SK-N-MC (cell line): ENCODE measurements at regions not wholly inside any gene's neighbourhood (a gene's known extent, or its start where the extent isn't known, plus 50 kb on each side); places are given as distances from the start of the nearest gene placed in this dataset.
"Not testable (repeated sequence)": the region's sequence is repeated elsewhere in the genome, so short reads cannot be mapped to it uniquely, and the experiment has no call there.

ENCODE experiments used
- DNase-seq: peaks from one replicate; pipeline ENCODE4 v3.0.0-alpha.2; 2011; ENCODE audit warnings: low read depth, low spot score
- H3K27ac ChIP-seq: fragments of 200-600 bp; sonication (generic); 2 replicates; pipeline ENCODE4 v1.5.1; 2016; ENCODE audit warnings: mixed run types
- H3K36me3 ChIP-seq: fragments of 200-600 bp; sonication (generic); 2 replicates; pipeline ENCODE4 v1.6.1; 2017; ENCODE audit warnings: antibody characterized with exemption, low read length, mixed read lengths; ENCODE audit not compliant: insufficient read depth
- H3K4me3 ChIP-seq: fragments of 200-600 bp; sonication (generic); 2 replicates; pipeline ENCODE4 v1.5.1; 2016
- H3K9ac ChIP-seq: fragments of 200-600 bp; sonication (generic); 2 replicates; pipeline ENCODE4 v1.8.0; 2017; ENCODE audit warnings: mixed run types, mixed read lengths; ENCODE audit not compliant: insufficient read length
- H3K9me3 ChIP-seq: fragments of 200-600 bp; sonication (generic); 2 replicates; pipeline ENCODE4 v1.6.1; 2017; ENCODE audit warnings: low read depth, mild to moderate bottlenecking, antibody characterized with exemption, low read length, moderate library complexity, mixed read lengths
- EZH2 ChIP-seq: fragments of 200-600 bp; sonication (generic); IDR thresholded peaks from one replicate; pipeline ENCODE4 v1.6.1; 2017; ENCODE audit warnings: antibody characterized with exemption
- FOXP2 ChIP-seq: optimal IDR thresholded peaks from 2 replicates; pipeline ENCODE3; 2011; ENCODE audit warnings: mild to moderate bottlenecking, moderate library complexity; ENCODE audit not compliant: insufficient read depth; ENCODE audit errors: extremely low read length, control extremely low read depth
- POLR2AphosphoS5 ChIP-seq: IDR thresholded peaks from 2 replicates; pipeline ENCODE4 v1.6.1; 2012; ENCODE audit warnings: mild to moderate bottlenecking, low read depth, low read length, borderline replicate concordance

- no peak for TF ChIP-seq FOXP2
- TF ChIP-seq EZH2: no peak
- TF ChIP-seq POLR2AphosphoS5: no peak
- Histone ChIP-seq H3K9ac (no peak overlapping the region), H3K4me3 (peak overlapping the region; percentile 11; the same call in 1 of the 2 replicates), H3K36me3 (no peaks in the 10 kb centered on the region), H3K9me3 (no peaks in the 10 kb centered on the region), H3K27ac (no peak overlapping the region; the same call in 1 of the 2 replicates)
- DNase-seq: no peak
Observed at GRCh38 chr10:22086730-22087401, 83.3 kb upstream of the DNAJC1 start.

GRCh38 chr10:22079921-22080320 lies 76.4 kb upstream of the DNAJC1 start:
- not testable (repeated sequence) for H3K4me3 ChIP-seq, H3K9me3 ChIP-seq, H3K36me3 ChIP-seq, DNase-seq, H3K9ac ChIP-seq, H3K27ac ChIP-seq

GRCh38 chr10:22071332-22071731 lies 67.8 kb upstream of the DNAJC1 start:
- Histone ChIP-seq H3K27ac (no peak overlapping the region), H3K9me3 (no peaks in the 10 kb centered on the region), H3K4me3 (no peak overlapping the region), H3K9ac (no peak overlapping the region), H3K36me3 (no peaks in the 10 kb centered on the region)
- DNase-seq: no peak
- TF ChIP-seq EZH2 (no peak), FOXP2 (no peak), POLR2AphosphoS5 (no peak)

GRCh38 chr10:22067091-22067490 lies 63.6 kb upstream of the DNAJC1 start:
- Histone ChIP-seq H3K9me3 (no peaks in the 10 kb centered on the region), H3K9ac (no peak overlapping the region), H3K27ac (no peak overlapping the region), H3K4me3 (no peak overlapping the region), H3K36me3 (no peaks in the 10 kb centered on the region)
- no peak for DNase-seq
- no peak for TF ChIP-seq POLR2AphosphoS5
- TF ChIP-seq FOXP2: no peak
- no peak for TF ChIP-seq EZH2

GRCh38 chr10:22060984-22061383 lies 57.5 kb upstream of the DNAJC1 start:
- H3K4me3 ChIP-seq, DNase-seq, H3K9me3 ChIP-seq, H3K27ac ChIP-seq, H3K36me3 ChIP-seq, H3K9ac ChIP-seq: not testable (repeated sequence)

- Histone ChIP-seq H3K4me3 (no peak overlapping the region), H3K27ac (no peak overlapping the region), H3K9me3 (no peaks in the 10 kb centered on the region), H3K9ac (no peak overlapping the region), H3K36me3 (no peaks in the 10 kb centered on the region)
- DNase-seq: no peak
- TF ChIP-seq FOXP2: no peak
- no peak for TF ChIP-seq EZH2
- TF ChIP-seq POLR2AphosphoS5: no peak
Observed at GRCh38 chr10:22058201-22058600, 54.7 kb upstream of the DNAJC1 start.

- Histone ChIP-seq H3K4me3 (no peak overlapping the region), H3K27ac (no peak overlapping the region), H3K36me3 (no peaks in the 10 kb centered on the region), H3K9me3 (no peaks in the 10 kb centered on the region), H3K9ac (no peak overlapping the region)
- TF ChIP-seq EZH2 (no peak), POLR2AphosphoS5 (no peak), FOXP2 (no peak)
- no peak for DNase-seq
Observed at GRCh38 chr10:22054961-22055360, 51.4 kb upstream of the DNAJC1 start.
